Bronchial epithelial cell (primary cell): ENCODE measurements at regions not wholly inside any gene's neighbourhood (a gene's known extent, or its start where the extent isn't known, plus 50 kb on each side); places are given as distances from the start of the nearest gene placed in this dataset.
"Not testable (repeated sequence)": the region's sequence is repeated elsewhere in the genome, so short reads cannot be mapped to it uniquely, and the experiment has no call there.

Experiments used
- DNase-seq: peaks from one replicate; pipeline ENCODE4 v3.0.0-alpha.2; 2010; ENCODE audit warnings: low read depth
- FAIRE-seq: peaks from 2 replicates; lab custom pipeline; 2011; peaks lifted over from hg19 to GRCh38; lab: Jason Lieb, UNC
- H3K27me3 ChIP-seq: 2 replicates; pipeline ENCODE4 v1.5.1; 2011; ENCODE audit warnings: low read length; ENCODE audit not compliant: control insufficient read depth, insufficient read depth
- H3K36me3 ChIP-seq: 2 replicates; pipeline ENCODE4 v1.5.1; 2011; ENCODE audit warnings: low read length; ENCODE audit not compliant: control insufficient read depth, insufficient read depth
- H3K4me3 ChIP-seq: 2 replicates; pipeline ENCODE4 v1.5.1; 2011; ENCODE audit warnings: mild to moderate bottlenecking, low read depth, low read length, control low read depth
- TF ChIP-seq, protein P1 (sequence below): IDR thresholded peaks from 2 replicates; pipeline ENCODE4 v1.5.1; 2011; ENCODE audit warnings: mild to moderate bottlenecking, moderate library complexity, low read length, control low read depth, inconsistent platforms; ENCODE audit not compliant: insufficient read depth, severe bottlenecking

DNA sequence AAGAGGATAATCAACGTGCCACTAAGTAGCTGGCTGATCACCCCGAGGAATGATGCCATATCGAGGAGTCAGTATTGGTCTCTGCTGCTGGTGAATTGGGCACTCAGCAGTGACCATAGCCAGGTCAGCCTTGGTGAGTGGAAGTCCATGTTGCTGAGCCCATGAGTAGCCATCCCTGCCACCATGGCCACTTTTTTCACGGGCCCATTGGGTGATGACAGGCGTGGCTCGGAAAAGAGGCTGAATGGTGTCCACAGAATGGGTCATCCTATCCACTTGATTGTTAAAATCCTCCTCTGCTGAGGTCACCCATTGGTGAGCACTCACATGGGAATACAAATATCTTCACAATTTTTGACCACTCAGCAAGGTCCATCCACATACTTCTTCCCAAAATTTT lies 114.4 kb downstream of the UBE2NL start:
- DNase-seq (no peak), FAIRE-seq (no peak)
- H3K27me3 ChIP-seq = no peaks in the 10 kb centered on the region

DNA sequence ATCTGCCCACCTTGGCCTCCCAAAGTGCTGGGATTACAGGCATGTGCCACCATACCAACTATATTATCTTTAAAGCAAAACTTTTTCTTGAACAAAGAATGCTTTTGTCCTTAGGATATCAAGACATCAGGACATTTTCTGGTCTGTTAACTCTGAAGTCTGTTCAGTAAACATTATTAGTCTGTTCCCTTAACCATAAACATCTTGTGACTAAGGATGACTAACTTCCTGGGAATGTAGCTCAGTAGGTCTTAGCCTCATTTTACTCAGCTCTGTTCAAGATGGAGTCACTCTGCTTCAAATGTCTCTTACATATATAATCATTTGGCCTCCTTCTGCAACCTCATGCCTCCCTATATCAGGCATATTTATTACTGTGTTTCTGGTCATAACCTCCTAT lies 122.9 kb downstream of the UBE2NL start:
- FAIRE-seq (no peak), DNase-seq (peak; percentile 84)
- Histone ChIP-seq H3K27me3 (no peaks in the 10 kb centered on the region), H3K4me3 (no peak overlapping the region), H3K36me3 (no peaks in the 10 kb centered on the region)
- TF ChIP-seq, protein P1, sequence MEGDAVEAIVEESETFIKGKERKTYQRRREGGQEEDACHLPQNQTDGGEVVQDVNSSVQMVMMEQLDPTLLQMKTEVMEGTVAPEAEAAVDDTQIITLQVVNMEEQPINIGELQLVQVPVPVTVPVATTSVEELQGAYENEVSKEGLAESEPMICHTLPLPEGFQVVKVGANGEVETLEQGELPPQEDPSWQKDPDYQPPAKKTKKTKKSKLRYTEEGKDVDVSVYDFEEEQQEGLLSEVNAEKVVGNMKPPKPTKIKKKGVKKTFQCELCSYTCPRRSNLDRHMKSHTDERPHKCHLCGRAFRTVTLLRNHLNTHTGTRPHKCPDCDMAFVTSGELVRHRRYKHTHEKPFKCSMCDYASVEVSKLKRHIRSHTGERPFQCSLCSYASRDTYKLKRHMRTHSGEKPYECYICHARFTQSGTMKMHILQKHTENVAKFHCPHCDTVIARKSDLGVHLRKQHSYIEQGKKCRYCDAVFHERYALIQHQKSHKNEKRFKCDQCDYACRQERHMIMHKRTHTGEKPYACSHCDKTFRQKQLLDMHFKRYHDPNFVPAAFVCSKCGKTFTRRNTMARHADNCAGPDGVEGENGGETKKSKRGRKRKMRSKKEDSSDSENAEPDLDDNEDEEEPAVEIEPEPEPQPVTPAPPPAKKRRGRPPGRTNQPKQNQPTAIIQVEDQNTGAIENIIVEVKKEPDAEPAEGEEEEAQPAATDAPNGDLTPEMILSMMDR = no peak

More for the DNA sequence above, 114.4 kb downstream of the UBE2NL start:
- Histone ChIP-seq H3K36me3 (no peaks in the 10 kb centered on the region), H3K4me3 (no peak overlapping the region)
- TF ChIP-seq, protein P1 = no peak

DNA sequence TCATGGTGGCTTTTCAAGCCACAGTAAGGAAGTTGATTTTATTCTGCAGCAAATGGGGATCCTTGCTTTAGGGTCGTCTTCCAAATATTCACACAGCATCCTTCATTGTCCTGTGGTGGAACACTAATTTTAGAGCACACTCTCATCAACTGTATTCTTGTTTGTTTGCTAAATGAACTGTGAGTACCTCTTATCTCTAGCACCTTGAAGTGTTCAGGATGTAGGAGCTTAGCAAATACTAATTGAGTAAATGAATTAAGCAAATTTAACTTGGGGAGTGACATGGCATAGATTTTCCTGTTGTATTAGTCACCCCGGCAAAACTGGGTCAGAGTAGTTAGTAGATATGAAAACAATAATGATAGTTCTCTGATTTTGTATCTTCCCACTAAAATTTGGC lies 156.9 kb downstream of the UBE2NL start:
- FAIRE-seq = no peak

DNA sequence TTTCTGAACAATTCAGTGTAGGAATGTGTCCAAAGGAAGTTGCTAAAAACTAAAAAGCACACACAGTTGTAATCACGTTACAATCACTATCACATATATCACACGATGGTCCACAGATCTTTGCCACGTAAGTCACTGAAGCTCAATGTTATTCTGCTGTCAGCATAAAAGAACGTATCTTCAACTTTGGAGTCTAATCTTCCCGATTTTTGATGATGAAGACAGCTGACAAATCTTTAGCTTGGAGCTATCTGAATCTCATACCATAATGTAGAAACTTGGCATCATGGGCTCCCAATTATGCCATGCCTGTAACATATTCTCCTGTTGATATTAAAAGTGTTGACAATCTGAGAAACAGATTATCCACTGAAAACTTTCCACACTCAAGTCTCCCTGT lies 158.4 kb downstream of the UBE2NL start:
- TF ChIP-seq, protein P1 = no peak
- DNase-seq (no peak), FAIRE-seq (no peak)
- Histone ChIP-seq H3K36me3 (no peaks in the 10 kb centered on the region), H3K4me3 (no peak overlapping the region), H3K27me3 (no peaks in the 10 kb centered on the region)

More for the DNA sequence above, 156.9 kb downstream of the UBE2NL start:
- H3K4me3 ChIP-seq = no peak overlapping the region
- no peak for DNase-seq
- no peaks in the 10 kb centered on the region for H3K36me3 ChIP-seq
- TF ChIP-seq, protein P1 = no peak
- H3K27me3 ChIP-seq = no peaks in the 10 kb centered on the region

DNA sequence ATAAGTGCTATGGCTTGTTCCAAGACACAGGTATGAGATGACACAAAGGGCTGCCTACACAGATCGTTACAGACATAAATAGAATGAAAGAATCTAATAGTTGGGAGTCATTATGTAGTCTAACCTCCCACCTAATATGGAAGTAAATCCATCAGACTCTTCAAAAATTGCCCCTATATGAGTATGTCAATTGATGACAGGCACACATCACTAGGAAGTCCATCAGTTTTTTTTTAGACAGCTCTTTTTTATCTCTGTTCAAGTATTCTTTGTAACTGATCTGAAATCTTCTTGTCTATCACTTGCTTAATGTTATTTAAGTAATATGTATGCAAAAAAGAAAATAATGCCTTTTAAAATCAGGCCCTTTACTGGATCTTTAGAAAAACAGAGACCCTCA lies 191.6 kb downstream of the UBE2NL start:
- DNase-seq (no peak), FAIRE-seq (no peak)
- TF ChIP-seq, protein P1 = no peak
- Histone ChIP-seq H3K36me3 (no peaks in the 10 kb centered on the region), H3K4me3 (no peak overlapping the region), H3K27me3 (no peaks in the 10 kb centered on the region)

DNA sequence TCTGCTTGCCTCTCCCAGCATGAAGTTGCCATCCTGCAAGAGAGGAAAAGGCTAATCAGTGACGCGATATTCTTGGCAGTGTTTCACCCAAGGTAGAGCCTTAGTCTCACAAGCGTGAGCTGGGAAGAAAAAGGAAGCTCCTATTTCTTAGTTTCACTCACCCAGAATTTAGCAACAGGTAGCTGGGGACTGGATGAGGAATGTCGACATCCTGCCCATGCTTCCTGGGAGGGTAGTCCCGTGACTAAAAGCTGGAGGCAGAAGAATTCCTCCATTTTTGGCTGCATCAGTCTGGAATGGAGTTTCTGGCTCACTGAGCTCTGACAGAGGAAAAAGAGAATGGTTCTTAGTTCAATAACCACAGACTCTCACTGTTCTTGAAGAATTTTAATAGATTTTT lies 198.4 kb downstream of the UBE2NL start:
- not testable (repeated sequence) for H3K27me3 ChIP-seq, H3K4me3 ChIP-seq, H3K36me3 ChIP-seq
- peak; percentile 60 for FAIRE-seq
- peak; percentile 1 for DNase-seq

DNA sequence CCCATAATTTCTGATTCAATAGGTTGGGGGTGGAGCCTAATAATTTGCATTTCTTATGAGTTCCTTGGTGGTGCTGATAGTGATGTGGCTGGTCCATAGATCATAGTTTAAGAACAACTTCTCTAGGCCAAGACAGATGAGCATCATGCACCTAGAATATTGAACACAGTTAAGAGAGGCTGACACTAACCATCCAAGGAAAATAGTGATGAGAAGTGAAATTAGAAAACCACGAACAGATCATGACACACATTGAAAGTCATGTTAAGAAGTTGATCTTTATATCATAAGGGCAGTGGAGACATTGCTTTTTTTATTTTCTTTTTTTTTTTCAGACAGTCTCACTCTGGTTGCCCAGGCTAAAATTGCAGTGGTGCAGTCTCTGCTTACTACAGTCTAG lies 205.8 kb downstream of the UBE2NL start:
- H3K4me3 ChIP-seq, H3K36me3 ChIP-seq, DNase-seq, H3K27me3 ChIP-seq, FAIRE-seq: not testable (repeated sequence)

DNA sequence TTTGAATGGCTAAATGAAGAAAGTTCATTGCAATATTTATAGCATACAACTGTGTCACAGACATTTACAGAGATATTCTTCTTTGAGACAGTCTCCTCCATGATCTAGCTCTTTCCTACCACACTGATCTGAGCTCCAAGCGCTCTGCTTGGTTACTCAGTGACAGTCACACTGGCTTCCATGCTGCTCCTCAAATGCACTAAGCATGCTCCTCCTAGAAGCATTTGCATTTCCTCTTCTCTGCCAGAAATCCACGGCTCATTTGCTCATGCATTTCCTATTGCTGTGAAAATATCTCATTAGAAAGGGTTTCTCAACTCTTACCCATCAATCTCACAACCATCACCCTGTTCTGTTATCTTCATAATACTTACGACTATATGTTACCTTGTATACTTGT lies 208.2 kb downstream of the UBE2NL start:
- not testable (repeated sequence) for H3K36me3 ChIP-seq, H3K27me3 ChIP-seq, DNase-seq, H3K4me3 ChIP-seq
- FAIRE-seq = peak; percentile 98

DNA sequence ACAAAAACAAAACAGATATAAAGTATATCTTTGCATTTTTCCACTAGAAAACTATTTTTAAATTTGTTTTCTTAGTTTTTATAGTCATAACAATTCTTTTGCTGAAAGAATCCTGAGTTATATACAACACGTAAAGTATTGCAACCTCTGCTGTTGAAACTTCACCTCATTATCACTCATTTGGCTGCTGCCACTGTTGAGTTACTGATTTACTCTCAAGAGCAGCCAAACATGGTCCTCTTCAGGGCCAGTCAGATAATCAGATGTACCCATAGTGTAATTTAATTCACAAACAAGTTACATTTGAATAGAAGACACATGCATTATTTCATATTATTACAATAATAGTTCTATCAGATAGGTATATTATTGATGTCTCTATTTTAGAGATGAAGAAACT lies 235.6 kb downstream of the UBE2NL start:
- not testable (repeated sequence) for H3K4me3 ChIP-seq, H3K27me3 ChIP-seq, FAIRE-seq, DNase-seq, H3K36me3 ChIP-seq

DNA sequence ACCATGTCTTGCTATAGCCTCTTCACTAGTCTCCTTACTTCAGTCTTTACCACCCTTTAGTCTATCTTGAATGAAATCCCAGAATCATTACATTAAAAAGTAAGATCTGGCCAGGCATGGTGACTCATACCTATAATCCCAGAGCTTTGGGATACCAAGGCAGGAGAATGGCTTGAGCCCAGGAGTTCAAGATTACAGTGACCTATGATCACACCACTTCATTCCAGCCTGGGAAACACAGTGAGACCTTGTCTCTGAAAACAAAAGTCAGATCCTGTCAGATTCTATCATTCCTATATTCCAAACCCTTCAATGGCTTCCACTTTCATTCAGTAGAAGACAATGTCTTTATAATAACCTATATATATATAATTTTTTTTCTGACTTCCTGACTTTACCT lies 237.7 kb downstream of the UBE2NL start:
- not testable (repeated sequence) for H3K27me3 ChIP-seq, FAIRE-seq, H3K36me3 ChIP-seq, H3K4me3 ChIP-seq, DNase-seq
